IMR-90 (cell line): ENCODE measurements at regions not wholly inside any gene's neighbourhood (a gene's known extent, or its start where the extent isn't known, plus 50 kb on each side); places are given as distances from the start of the nearest gene placed in this dataset.

ENCODE experiments used
- ATAC-seq: fragments of 200-7000 bp; cut with Tn5 transposase; 2 replicates; pipeline ENCODE4 v1.9.1; 2020; ENCODE audit warnings: low read depth, mild to moderate bottlenecking, moderate library complexity
- BruUV-seq: library from RNA; stranded (reverse); fragments of 400-500 nt; replicated peaks from 2 replicates; lab custom pipeline; 2021; lab: Mats Ljungman, UMichigan
- CTCF ChIA-PET: fragments of 300-600 bp; formaldehyde crosslinking; extraction: SDS; loops from one replicate; lab custom pipeline; 2021; ENCODE audit warnings: antibody characterized with exemption; lab: Yijun Ruan, JAX
- POLR2A ChIA-PET: fragments of 300-600 bp; sonication (Branson Sonifier 250); formaldehyde crosslinking; loops from one replicate; lab custom pipeline; 2022; ENCODE audit warnings: antibody characterized with exemption; ENCODE audit not compliant: unreplicated experiment; lab: Charles Lee
- DNase-seq: peaks from one replicate; pipeline ENCODE4 v3.0.0; 2013
- H2AFZ ChIP-seq: replicated peaks from 2 replicates; pipeline ENCODE3; 2013; ENCODE audit warnings: low read length, mild to moderate bottlenecking; ENCODE audit not compliant: poor library complexity
- H2AK5ac ChIP-seq: 2 replicates; pipeline ENCODE4 v1.6.1; 2013; ENCODE audit warnings: low read depth, low read length, inconsistent platforms
- H2AK9ac ChIP-seq: replicated peaks from 2 replicates; pipeline ENCODE3; 2013; ENCODE audit warnings: mild to moderate bottlenecking, low read depth, low read length, moderate library complexity; ENCODE audit not compliant: poor library complexity
- H2BK120ac ChIP-seq: 2 replicates; pipeline ENCODE4 v1.6.1; 2013; ENCODE audit warnings: low read depth, low read length, inconsistent platforms
- H2BK15ac ChIP-seq: 3 replicates; pipeline ENCODE4 v1.6.1; 2013; ENCODE audit warnings: low read depth, low read length, inconsistent platforms
- H2BK20ac ChIP-seq: 2 replicates; pipeline ENCODE4 v1.6.1; 2013; ENCODE audit warnings: low read depth, mild to moderate bottlenecking, inconsistent platforms, low read length, moderate library complexity
- H2BK5ac ChIP-seq: 2 replicates; pipeline ENCODE4 v1.6.1; 2013; ENCODE audit warnings: mild to moderate bottlenecking, low read depth, low read length, inconsistent platforms; ENCODE audit not compliant: poor library complexity, severe bottlenecking
- H3K14ac ChIP-seq: replicated peaks from 2 replicates; pipeline ENCODE4 v1.6.1; 2013; ENCODE audit warnings: low read depth, low read length, inconsistent platforms
- H3K18ac ChIP-seq: 2 replicates; pipeline ENCODE4 v1.6.1; 2013; ENCODE audit warnings: low read depth, low read length, control low read depth
- H3K23ac ChIP-seq: 2 replicates; pipeline ENCODE4 v1.6.1; 2013; ENCODE audit warnings: low read depth, low read length, inconsistent platforms
- H3K27ac ChIP-seq: 2 replicates; pipeline ENCODE4 v1.5.1; 2013; ENCODE audit warnings: mild to moderate bottlenecking, control low read depth, low read length; ENCODE audit not compliant: insufficient read depth
- H3K27me3 ChIP-seq: 2 replicates; pipeline ENCODE4 v1.6.1; 2013; ENCODE audit warnings: low read length; ENCODE audit not compliant: control insufficient read depth, insufficient read depth
- H3K36me3 ChIP-seq: 2 replicates; pipeline ENCODE4 v1.6.1; 2013; ENCODE audit warnings: low read length, mixed read lengths; ENCODE audit not compliant: control insufficient read depth, insufficient read depth
- H3K4ac ChIP-seq: 2 replicates; pipeline ENCODE4 v1.6.1; 2013; ENCODE audit warnings: low read depth, low read length, inconsistent platforms
- H3K4me1 ChIP-seq: 2 replicates; pipeline ENCODE4 v1.6.1; 2013; ENCODE audit warnings: low read length, mixed read lengths; ENCODE audit not compliant: control insufficient read depth, insufficient read depth
- H3K4me2 ChIP-seq: 2 replicates; pipeline ENCODE4 v1.6.1; 2013; ENCODE audit warnings: low read depth, mild to moderate bottlenecking, control low read depth, low read length, moderate library complexity
- H3K4me3 ChIP-seq: 2 replicates; pipeline ENCODE4 v1.5.1; 2013; ENCODE audit warnings: low read depth, mild to moderate bottlenecking, control low read depth, low read length, moderate library complexity; ENCODE audit not compliant: insufficient read depth
- H3K56ac ChIP-seq: 2 replicates; pipeline ENCODE4 v1.6.1; 2013; ENCODE audit warnings: low read length, inconsistent platforms; ENCODE audit not compliant: insufficient read depth; ENCODE audit errors: extremely low read depth
- H3K79me1 ChIP-seq, 2 experiments: 2 replicates each; pipeline ENCODE4 v1.6.1; 2013; ENCODE audit warnings: low read length in 2 of 2, inconsistent platforms in 1 of 2, low read depth in 1 of 2
- H3K9ac ChIP-seq: 2 replicates; pipeline ENCODE4 v1.6.1; 2013; ENCODE audit warnings: low read depth, low read length, control low read depth
- H3K9me1 ChIP-seq: 2 replicates; pipeline ENCODE4 v1.6.1; 2013; ENCODE audit warnings: low read length, inconsistent platforms; ENCODE audit not compliant: insufficient read depth
- H3K9me3 ChIP-seq: 2 replicates; pipeline ENCODE4 v1.6.1; 2013; ENCODE audit warnings: low read length; ENCODE audit not compliant: control insufficient read depth, insufficient read depth
- H4K20me1 ChIP-seq: 2 replicates; pipeline ENCODE4 v1.6.1; 2013; ENCODE audit warnings: low read length, inconsistent platforms; ENCODE audit not compliant: insufficient read depth
- H4K5ac ChIP-seq: 2 replicates; pipeline ENCODE4 v1.6.1; 2013; ENCODE audit warnings: mild to moderate bottlenecking, low read depth, low read length, control low read depth
- H4K8ac ChIP-seq, 2 experiments: 2 replicates each; pipeline ENCODE4 v1.6.1; 2013; ENCODE audit warnings: low read depth in 2 of 2, low read length in 2 of 2, control low read depth in 1 of 2, inconsistent platforms in 1 of 2
- H4K91ac ChIP-seq: 2 replicates; pipeline ENCODE4 v1.6.1; 2013; ENCODE audit warnings: low read depth, low read length, inconsistent platforms; ENCODE audit not compliant: insufficient read depth
- CEBPB ChIP-seq: IDR thresholded peaks from 2 replicates; pipeline ENCODE4 v1.6.1; 2012; ENCODE audit warnings: low read depth, low read length, improper control_type of control experiment
- CHD1 ChIP-seq: IDR thresholded peaks from 2 replicates; pipeline ENCODE4 v1.6.1; 2012; ENCODE audit warnings: low read depth, low read length, improper control_type of control experiment
- WGBS, 2 experiments: methylation state at CpG; one replicate each; pipeline versions ENCODE4 v1.1.5 to v1.1.7; 2013; ENCODE audit warnings: missing lambda C conversion rate in 2 of 2; ENCODE audit not compliant: insufficient read length in 1 of 2; ENCODE audit errors: extremely low coverage in 2 of 2; 5-methylcytosine and 5-hydroxymethylcytosine counted together
- dilution Hi-C: fragments of 300-500 bp; cut with HindIII; formaldehyde crosslinking; loops from one replicate; pipeline ENCODE4 v1.14.3; 2018; ENCODE audit warnings: low sequenced_read_pairs; ENCODE audit not compliant: unreplicated experiment
- in situ Hi-C: fragments of 300-500 bp; cut with MboI; formaldehyde crosslinking; loops from 3 replicates; pipeline ENCODE4 v1.14.3; 2019; ENCODE audit warnings: low sequenced_read_pairs, inconsistent platforms, mixed read lengths
- intact Hi-C: fragments of 100-400 bp; cut with micrococcal nuclease; formaldehyde crosslinking; loops from 2 replicates; pipeline ENCODE4 v1.10.0; 2022

DNA sequence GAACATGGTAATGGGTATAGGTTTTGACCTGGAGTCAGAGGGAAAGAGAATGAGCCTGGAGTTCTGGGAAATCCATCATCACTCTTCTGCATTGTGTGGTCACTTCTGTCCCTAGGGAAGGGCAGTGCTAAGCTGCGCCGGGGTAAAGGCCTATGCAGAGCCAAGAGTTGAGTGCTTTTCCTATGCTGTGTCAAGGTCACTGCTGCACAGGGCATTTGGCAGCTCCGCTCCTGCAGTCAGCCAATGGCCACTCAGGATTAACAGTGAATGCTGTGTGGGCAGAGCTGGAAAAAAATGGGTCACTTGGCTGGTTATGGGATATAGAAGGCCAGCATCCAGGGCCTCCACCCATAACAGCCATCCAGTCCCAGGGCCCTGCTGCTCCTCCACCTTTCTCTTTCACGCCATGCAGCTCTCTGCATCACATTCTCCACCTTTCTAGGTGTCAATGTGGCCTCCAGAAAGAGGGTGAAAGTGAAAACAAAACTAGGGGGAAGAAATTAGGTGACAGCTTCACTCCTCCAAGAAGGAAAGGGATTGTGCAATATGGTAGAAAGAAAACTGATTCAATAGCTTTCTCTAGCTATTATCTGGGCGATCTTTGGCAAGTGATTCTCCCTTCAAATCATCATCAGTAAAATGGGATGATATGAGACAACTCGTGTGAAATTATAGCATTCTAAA is 279.3 kb upstream of the ANKRD55 start:
- H3K79me1 ChIP-seq, result no peaks in the 10 kb centered on the region
- no peak overlapping the region for H3K4me2 ChIP-seq
- in situ Hi-C loops, result no loop called here
- no peak overlapping the region for H4K91ac ChIP-seq
- ChIA-PET CTCF (no interaction called here), POLR2A (no interaction called here)
- peaks cover 4% of the 10 kb centered on the region; the same call in 1 of the 2 replicates for H3K4me1 ChIP-seq
- H3K56ac ChIP-seq, result no peak overlapping the region
- no peak overlapping the region for H3K18ac ChIP-seq
- no peak overlapping the region for H2BK20ac ChIP-seq
- WGBS, 2 experiments, result 100% methylated on average over 2 of the region's 6 CpGs; no CpG with 5 or more reads in 1 of the 2 experiments
- H3K27me3 ChIP-seq, result peaks cover 3% of the 10 kb centered on the region
- H2AK9ac ChIP-seq, result no peak overlapping the region
- H2AFZ ChIP-seq, result no peak overlapping the region
- DNase-seq, result no peak
- no peak overlapping the region for H3K27ac ChIP-seq
- no peak overlapping the region for H2BK15ac ChIP-seq
- H4K8ac ChIP-seq, result no peak overlapping the region
- no peaks in the 10 kb centered on the region for H3K36me3 ChIP-seq
- no peak overlapping the region for H3K23ac ChIP-seq
- no peaks in the 10 kb centered on the region for H3K9me3 ChIP-seq
- intact Hi-C loops, result no loop called here
- no peak overlapping the region for H3K14ac ChIP-seq
- no peak overlapping the region for H3K4ac ChIP-seq
- no peak overlapping the region for H4K5ac ChIP-seq
- dilution Hi-C loops, result no loop called here
- no peak overlapping the region for H2BK120ac ChIP-seq
- no peak overlapping the region for H3K4me3 ChIP-seq
- no peak overlapping the region for H2AK5ac ChIP-seq
- H2BK5ac ChIP-seq, result no peak overlapping the region
- H3K9me1 ChIP-seq, result peaks cover 7% of the 10 kb centered on the region; the same call in 1 of the 2 replicates
- H3K9ac ChIP-seq, result no peak overlapping the region
- ATAC-seq, result no peak
- no TSS peak for BruUV-seq
- H4K20me1 ChIP-seq, result no peaks in the 10 kb centered on the region
- TF ChIP-seq CHD1 (no peak), CEBPB (peak; percentile 74)
